GM18507 (cell line): ENCODE measurements at regions not wholly inside any gene's neighbourhood (a gene's known extent, or its start where the extent isn't known, plus 50 kb on each side); places are given as distances from the start of the nearest gene placed in this dataset.
A peak's percentile ranks its signal among the peaks of the same experiment; 100 is the strongest.

Experiments used
- DNase-seq: peaks from one replicate; pipeline ENCODE4 v3.0.0; 2011; ENCODE audit warnings: low read depth; ENCODE audit not compliant: insufficient read length; ENCODE audit errors: extremely low spot score
- FAIRE-seq: peaks from 2 replicates; lab custom pipeline; 2011; peaks lifted over from hg19 to GRCh38; lab: Jason Lieb, UNC

- DNase-seq (no peak), FAIRE-seq (no peak)
Measured at GRCh38 chr16:20178297-20178696, 104.6 kb upstream of the GPR139 start.

- DNase-seq (peak; percentile 2), FAIRE-seq (peak; percentile 51)
Measured at GRCh38 chr16:20175358-20175757, 101.7 kb upstream of the GPR139 start.

- no peak for DNase-seq
Measured at GRCh38 chr16:20167323-20167722, 93.6 kb upstream of the GPR139 start.

GRCh38 chr16:20166531-20167235 is 93.0 kb upstream of the GPR139 start:
- no peak for FAIRE-seq
- DNase-seq = no peak

More at GRCh38 chr16:20167323-20167722, 93.6 kb upstream of the GPR139 start:
- no peak for FAIRE-seq

- FAIRE-seq (no peak), DNase-seq (no peak)
Measured at GRCh38 chr16:20153444-20153843, 79.8 kb upstream of the GPR139 start.

GRCh38 chr16:20147091-20147490 is 73.4 kb upstream of the GPR139 start:
- FAIRE-seq (no peak), DNase-seq (no peak)

- no peak for DNase-seq
- no peak for FAIRE-seq
Measured at GRCh38 chr16:20141956-20142355, 68.3 kb upstream of the GPR139 start.

- FAIRE-seq (no peak), DNase-seq (no peak)
Measured at GRCh38 chr16:20137909-20138308, 64.2 kb upstream of the GPR139 start.

- no peak for FAIRE-seq
- DNase-seq = no peak
Measured at GRCh38 chr16:20137194-20137593, 63.5 kb upstream of the GPR139 start.

GRCh38 chr16:20136446-20136968 is 62.8 kb upstream of the GPR139 start:
- FAIRE-seq = no peak

GRCh38 chr16:20129375-20129774 is 55.7 kb upstream of the GPR139 start:
- DNase-seq = no peak
- FAIRE-seq = no peak

More at GRCh38 chr16:20136446-20136968, 62.8 kb upstream of the GPR139 start:
- no peak for DNase-seq
